Fibroblast of peridontal ligament (primary cell): ENCODE measurements at regions not wholly inside any gene's neighbourhood (a gene's known extent, or its start where the extent isn't known, plus 50 kb on each side); places are given as distances from the start of the nearest gene placed in this dataset.

ENCODE experiments used
- DNase-seq: peaks from one replicate; pipeline ENCODE4 v3.0.0-alpha.2; 2010; ENCODE audit errors: extremely low read depth

- DNase-seq: no peak
Measured at GRCh38 chr6:43869792-43870659, 100.0 kb downstream of the VEGFA start.

GRCh38 chr6:43869079-43869710 lies 99.2 kb downstream of the VEGFA start:
- DNase-seq: no peak

- DNase-seq: no peak
Measured at GRCh38 chr6:43868467-43868866, 98.5 kb downstream of the VEGFA start.

- DNase-seq: no peak
Measured at GRCh38 chr6:43867996-43868395, 98.0 kb downstream of the VEGFA start.

GRCh38 chr6:43867246-43867645 lies 97.2 kb downstream of the VEGFA start:
- no peak for DNase-seq

GRCh38 chr6:43865932-43866645 lies 96.1 kb downstream of the VEGFA start:
- DNase-seq: peak; percentile 33

GRCh38 chr6:43865086-43865485 lies 95.1 kb downstream of the VEGFA start:
- no peak for DNase-seq

GRCh38 chr6:43862925-43863324 lies 92.9 kb downstream of the VEGFA start:
- DNase-seq: no peak

GRCh38 chr6:43861212-43861894 lies 91.3 kb downstream of the VEGFA start:
- DNase-seq: no peak

- no peak for DNase-seq
Measured at GRCh38 chr6:43860285-43860684, 90.3 kb downstream of the VEGFA start.

- DNase-seq: no peak
Measured at GRCh38 chr6:43859213-43859612, 89.2 kb downstream of the VEGFA start.

- no peak for DNase-seq
Measured at GRCh38 chr6:43858161-43859153, 88.4 kb downstream of the VEGFA start.

GRCh38 chr6:43856005-43856765 lies 86.2 kb downstream of the VEGFA start:
- DNase-seq: no peak

GRCh38 chr6:43855247-43855646 lies 85.2 kb downstream of the VEGFA start:
- DNase-seq: no peak

GRCh38 chr6:43853066-43853650 lies 83.1 kb downstream of the VEGFA start:
- DNase-seq: no peak

GRCh38 chr6:43852350-43852864 lies 82.4 kb downstream of the VEGFA start:
- DNase-seq: no peak

GRCh38 chr6:43851204-43851865 lies 81.3 kb downstream of the VEGFA start:
- DNase-seq: peak; percentile 85

- DNase-seq: no peak
Measured at GRCh38 chr6:43850314-43851203, 80.5 kb downstream of the VEGFA start.
